ENCODE measurements at regions not wholly inside any gene's neighbourhood (a gene's known extent, or its start where the extent isn't known, plus 50 kb on each side); places are given as distances from the start of the nearest gene placed in this dataset.

DNA sequence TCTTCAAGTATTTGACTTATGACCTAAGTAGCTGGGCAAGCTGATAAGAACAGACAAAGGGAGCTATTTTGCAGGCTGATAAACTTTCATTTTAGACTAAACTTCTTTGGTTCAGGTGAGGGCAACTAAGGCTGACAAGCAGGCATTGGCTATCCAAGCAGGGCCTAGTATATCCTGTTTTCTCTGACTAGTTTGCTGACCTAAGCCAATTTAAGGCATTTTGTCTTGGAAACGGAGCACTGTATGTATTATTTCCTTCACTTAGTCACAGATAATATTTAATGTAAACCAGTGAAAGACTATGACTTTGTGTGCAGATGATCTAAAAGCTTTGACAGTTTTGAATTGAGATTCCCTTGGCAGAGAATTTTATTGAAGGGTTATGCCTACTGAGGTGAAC lies 172.5 kb downstream of the POU4F1 start:
- Mint-ChIP-seq H3K27ac (ENCODE audit: unreplicated experiment) (no peak overlapping the region), H3K4me3 (ENCODE audit: unreplicated experiment) (no peak overlapping the region), H3K9me3 (ENCODE audit: unreplicated experiment) (no peaks in the 10 kb centered on the region), H3K27me3 (ENCODE audit: unreplicated experiment) (peaks cover 2% of the 10 kb centered on the region), H3K4me1 (ENCODE audit: unreplicated experiment) (peaks cover 3% of the 10 kb centered on the region), H3K36me3 (ENCODE audit: low read depth, unreplicated experiment) (no peaks in the 10 kb centered on the region)
- DNase-seq (ENCODE audit: low spot score) = no peak
- no peak for TF ChIP-seq CTCF (IDR thresholded peaks at IDR 0.05; ENCODE audit: unreplicated experiment)

- peaks cover 3% of the 10 kb centered on the region for H3K4me1 Mint-ChIP-seq (ENCODE audit: unreplicated experiment)
- no peak for TF ChIP-seq CTCF (IDR thresholded peaks at IDR 0.05; ENCODE audit: unreplicated experiment)
- H3K4me3 Mint-ChIP-seq (ENCODE audit: unreplicated experiment) = no peak overlapping the region
- no peak overlapping the region for H3K27ac Mint-ChIP-seq (ENCODE audit: unreplicated experiment)
- no peaks in the 10 kb centered on the region for H3K36me3 Mint-ChIP-seq (ENCODE audit: low read depth, unreplicated experiment)
- H3K9me3 Mint-ChIP-seq (ENCODE audit: unreplicated experiment) = no peaks in the 10 kb centered on the region
- no peak for DNase-seq (ENCODE audit: low spot score)
- peaks cover 2% of the 10 kb centered on the region for H3K27me3 Mint-ChIP-seq (ENCODE audit: unreplicated experiment)
Observed at GRCh38 chr13:78430166-78430791, 173.1 kb downstream of the POU4F1 start.

- no peak for TF ChIP-seq CTCF (IDR thresholded peaks at IDR 0.05; ENCODE audit: unreplicated experiment)
- Mint-ChIP-seq H3K36me3 (ENCODE audit: low read depth, unreplicated experiment) (no peaks in the 10 kb centered on the region), H3K4me1 (ENCODE audit: unreplicated experiment) (peaks cover 3% of the 10 kb centered on the region), H3K9me3 (ENCODE audit: unreplicated experiment) (no peaks in the 10 kb centered on the region), H3K4me3 (ENCODE audit: unreplicated experiment) (no peak overlapping the region), H3K27me3 (ENCODE audit: unreplicated experiment) (peaks cover 2% of the 10 kb centered on the region), H3K27ac (ENCODE audit: unreplicated experiment) (no peak overlapping the region)
- no peak for DNase-seq (ENCODE audit: low spot score)
Observed at GRCh38 chr13:78428646-78429045, 174.7 kb downstream of the POU4F1 start.

GRCh38 chr13:78426183-78426582 lies 177.2 kb downstream of the POU4F1 start:
- no peak for TF ChIP-seq CTCF (IDR thresholded peaks at IDR 0.05; ENCODE audit: unreplicated experiment)
- Mint-ChIP-seq H3K27ac (ENCODE audit: unreplicated experiment) (no peak overlapping the region), H3K4me1 (ENCODE audit: unreplicated experiment) (peaks cover 3% of the 10 kb centered on the region), H3K4me3 (ENCODE audit: unreplicated experiment) (no peak overlapping the region), H3K9me3 (ENCODE audit: unreplicated experiment) (no peaks in the 10 kb centered on the region), H3K36me3 (ENCODE audit: low read depth, unreplicated experiment) (no peaks in the 10 kb centered on the region), H3K27me3 (ENCODE audit: unreplicated experiment) (peaks cover 2% of the 10 kb centered on the region)
- DNase-seq (ENCODE audit: low spot score) = no peak

- no peaks in the 10 kb centered on the region for H3K27me3 Mint-ChIP-seq (ENCODE audit: unreplicated experiment)
- H3K4me1 Mint-ChIP-seq (ENCODE audit: unreplicated experiment) = no peaks in the 10 kb centered on the region
- no peaks in the 10 kb centered on the region for H3K9me3 Mint-ChIP-seq (ENCODE audit: unreplicated experiment)
- H3K4me3 Mint-ChIP-seq (ENCODE audit: unreplicated experiment) = no peak overlapping the region
- H3K27ac Mint-ChIP-seq (ENCODE audit: unreplicated experiment) = no peak overlapping the region
- no peak for DNase-seq (ENCODE audit: low spot score)
- TF ChIP-seq CTCF (IDR thresholded peaks at IDR 0.05; ENCODE audit: unreplicated experiment) = no peak
- H3K36me3 Mint-ChIP-seq (ENCODE audit: low read depth, unreplicated experiment) = no peaks in the 10 kb centered on the region
Observed at GRCh38 chr13:78420814-78421213, 182.5 kb downstream of the POU4F1 start.
